Tibial artery (tissue), 4 donors: ENCODE measurements at regions not wholly inside any gene's neighbourhood (a gene's known extent, or its start where the extent isn't known, plus 50 kb on each side); places are given as distances from the start of the nearest gene placed in this dataset.

ENCODE experiments used
- DNase-seq, 2 donors: peaks; one replicate each; pipeline ENCODE4 v3.0.0-alpha.2; 2019
- H3K27ac ChIP-seq, 2 donors: fragments of 200-600 bp; sonication (generic) in 1 of 2; 1 replicate in 1 of 2; 2 replicates in 1 of 2; pipeline ENCODE4 v1.5.1; 2018 to 2019; ENCODE audit warnings: mild to moderate bottlenecking in 1 of 2
- H3K27me3 ChIP-seq, 2 donors: fragments of 200-600 bp; sonication (generic) in 1 of 2; one replicate each; pipeline versions ENCODE4 v1.5.1 to v1.6.0; 2016 to 2019
- H3K36me3 ChIP-seq, 3 donors: fragments of 200-600 bp; sonication (generic) in 2 of 3; one replicate each; pipeline ENCODE4 v1.5.1; 2016 to 2019; ENCODE audit warnings: mild to moderate bottlenecking in 2 of 3
- H3K4me1 ChIP-seq, 4 donors: fragments of 200-600 bp; sonication (generic) in 2 of 4; 1 replicate in 3 of 4; 2 replicates in 1 of 4; pipeline ENCODE4 v1.5.1; 2016 to 2019
- H3K4me3 ChIP-seq, 2 donors: fragments of 200-600 bp; sonication (generic) in 1 of 2; 1 replicate in 1 of 2; 2 replicates in 1 of 2; pipeline ENCODE4 v1.5.1; 2018 to 2019; ENCODE audit warnings: mild to moderate bottlenecking in 2 of 2
- H3K9me3 ChIP-seq, 3 donors: fragments of 200-600 bp; sonication (generic) in 1 of 3; one replicate each; pipeline ENCODE4 v1.5.1; 2016 to 2019
- CTCF ChIP-seq, 2 experiments: fragments of 200-600 bp in 1 of 2; fragments of 450-650 bp in 1 of 2; IDR thresholded peaks; one replicate each; pipeline ENCODE4 v1.5.1; 2017 to 2019; ENCODE audit warnings: antibody characterized with exemption in 2 of 2, mild to moderate bottlenecking in 1 of 2, moderate library complexity in 1 of 2
- intact Hi-C: fragments of 100-400 bp; cut with DNase I; formaldehyde crosslinking; loops from one replicate; pipeline ENCODE4 v1.15.0; 2023; ENCODE audit warnings: low total_unique reads

GRCh38 chr21:19640964-19641363 is 1237.4 kb upstream of the TMPRSS15 start:
- Histone ChIP-seq H3K27ac (no peak overlapping the region), H3K4me3 (no peak overlapping the region), H3K27me3 (no peaks in the 10 kb centered on the region), H3K9me3 (no peaks in the 10 kb centered on the region), H3K36me3 (no peaks in the 10 kb centered on the region), H3K4me1 (no peaks in the 10 kb centered on the region)
- TF ChIP-seq CTCF (IDR thresholded peaks at IDR 0.05), result no peak
- intact Hi-C loops, result no loop called here
- DNase-seq, result no peak

GRCh38 chr21:19648391-19648790 is 1244.8 kb upstream of the TMPRSS15 start:
- DNase-seq, result no peak
- H3K27ac ChIP-seq, result no peak overlapping the region
- H3K4me3 ChIP-seq, result no peak overlapping the region
- intact Hi-C loops, result no loop called here
- no peaks in the 10 kb centered on the region for H3K9me3 ChIP-seq
- H3K4me1 ChIP-seq, result no peaks in the 10 kb centered on the region
- no peaks in the 10 kb centered on the region for H3K36me3 ChIP-seq
- H3K27me3 ChIP-seq, result no peaks in the 10 kb centered on the region
- no peak for TF ChIP-seq CTCF (IDR thresholded peaks at IDR 0.05)

GRCh38 chr21:19683492-19683891 is 1279.9 kb upstream of the TMPRSS15 start:
- no peak for DNase-seq
- Histone ChIP-seq H3K36me3 (no peaks in the 10 kb centered on the region), H3K27me3 (no peaks in the 10 kb centered on the region), H3K27ac (no peak overlapping the region), H3K9me3 (no peaks in the 10 kb centered on the region), H3K4me3 (no peak overlapping the region), H3K4me1 (no peaks in the 10 kb centered on the region)
- no peak for TF ChIP-seq CTCF (IDR thresholded peaks at IDR 0.05)
- intact Hi-C loops, result no loop called here

GRCh38 chr21:19684328-19684727 is 1280.7 kb upstream of the TMPRSS15 start:
- Histone ChIP-seq H3K36me3 (no peaks in the 10 kb centered on the region), H3K27me3 (no peaks in the 10 kb centered on the region), H3K9me3 (no peaks in the 10 kb centered on the region), H3K4me1 (no peaks in the 10 kb centered on the region), H3K4me3 (no peak overlapping the region), H3K27ac (no peak overlapping the region)
- no peak for DNase-seq
- no peak for TF ChIP-seq CTCF (IDR thresholded peaks at IDR 0.05)
- intact Hi-C loops, result no loop called here

GRCh38 chr21:19692231-19692630 is 1288.6 kb upstream of the TMPRSS15 start:
- Histone ChIP-seq H3K36me3 (no peaks in the 10 kb centered on the region), H3K4me3 (no peak overlapping the region), H3K4me1 (no peaks in the 10 kb centered on the region), H3K9me3 (no peaks in the 10 kb centered on the region), H3K27me3 (no peaks in the 10 kb centered on the region), H3K27ac (no peak overlapping the region)
- intact Hi-C loops, result no loop called here
- TF ChIP-seq CTCF (IDR thresholded peaks at IDR 0.05), result no peak
- no peak for DNase-seq

- H3K27ac ChIP-seq, result no peak overlapping the region
- no peak for DNase-seq
- H3K4me1 ChIP-seq, result no peaks in the 10 kb centered on the region
- H3K4me3 ChIP-seq, result no peak overlapping the region
- no peaks in the 10 kb centered on the region for H3K27me3 ChIP-seq
- no peaks in the 10 kb centered on the region for H3K36me3 ChIP-seq
- no peak for TF ChIP-seq CTCF (IDR thresholded peaks at IDR 0.05)
- H3K9me3 ChIP-seq, result no peaks in the 10 kb centered on the region
- intact Hi-C loops, result no loop called here
These were observed 1292.2 kb upstream of the TMPRSS15 start for GRCh38 chr21:19695796-19696195.
